Neural cell (in vitro differentiated cells): ENCODE measurements at regions not wholly inside any gene's neighbourhood (a gene's known extent, or its start where the extent isn't known, plus 50 kb on each side); places are given as distances from the start of the nearest gene placed in this dataset.

Experiments
- H2AFZ ChIP-seq: fragments of 200-600, 300-800 bp; sonication (generic), shearing (Covaris generic); 2 replicates; pipeline ENCODE4 v1.6.0; 2014; ENCODE audit warnings: low read depth, mild to moderate bottlenecking, antibody characterized with exemption, low read length, moderate library complexity
- H3F3A ChIP-seq: fragments of 200-600 bp; shearing (Covaris generic); 2 replicates; pipeline ENCODE4 v1.6.1; 2016; ENCODE audit warnings: mild to moderate bottlenecking, moderate library complexity, mixed read lengths, antibody characterized with exemption, low read length; ENCODE audit not compliant: insufficient read depth, poor library complexity, severe bottlenecking
- H3K27ac ChIP-seq: fragments of 200-600, 300-800 bp; sonication (generic), shearing (Covaris generic); 2 replicates; pipeline ENCODE4 v1.5.1; 2014; ENCODE audit warnings: mild to moderate bottlenecking, low read length, moderate library complexity
- H3K27me3 ChIP-seq: fragments of 300-800, 200-600 bp; sonication (generic), shearing (Covaris generic); 2 replicates; pipeline ENCODE4 v1.6.0; 2014; ENCODE audit warnings: mild to moderate bottlenecking, low read depth, low read length, moderate library complexity; ENCODE audit not compliant: insufficient read depth
- H3K36me3 ChIP-seq: fragments of 300-800, 200-600 bp; sonication (generic), shearing (Covaris generic); 2 replicates; pipeline ENCODE4 v1.5.1; 2014; ENCODE audit warnings: mild to moderate bottlenecking, antibody characterized with exemption, low read length, moderate library complexity; ENCODE audit not compliant: insufficient read depth
- H3K4me2 ChIP-seq: fragments of 300-800, 200-600 bp; sonication (generic), shearing (Covaris generic); 2 replicates; pipeline ENCODE4 v1.6.0; 2014; ENCODE audit warnings: mild to moderate bottlenecking, low read length
- H3K4me3 ChIP-seq: fragments of 300-800, 200-600 bp; sonication (generic), shearing (Covaris generic); 2 replicates; pipeline ENCODE4 v1.5.1; 2014; ENCODE audit warnings: mild to moderate bottlenecking, low read length, moderate library complexity
- H3K79me2 ChIP-seq: fragments of 200-600 bp; shearing (Covaris generic); replicated peaks from 2 replicates; pipeline ENCODE4 v1.6.0; 2014; ENCODE audit warnings: mild to moderate bottlenecking, low read length, moderate library complexity; ENCODE audit not compliant: insufficient read depth
- H3K9ac ChIP-seq: fragments of 300-800, 200-600 bp; sonication (generic), shearing (Covaris generic); 2 replicates; pipeline ENCODE4 v1.6.1; 2016; ENCODE audit warnings: mild to moderate bottlenecking, low read length, mixed read lengths
- H3K9me2 ChIP-seq: fragments of 200-600 bp; shearing (Covaris generic); 2 replicates; pipeline ENCODE4 v1.6.1; 2016; ENCODE audit warnings: mild to moderate bottlenecking, low read length, mixed read lengths; ENCODE audit not compliant: insufficient read depth
- H3K9me3 ChIP-seq: fragments of 200-600, 300-800 bp; sonication (generic), shearing (Covaris generic); 2 replicates; pipeline ENCODE4 v1.6.1; 2016; ENCODE audit warnings: mild to moderate bottlenecking, mixed run types, low read length, moderate library complexity, mixed read lengths
- H4K20me1 ChIP-seq: fragments of 200-600 bp; shearing (Covaris generic); 2 replicates; pipeline ENCODE4 v1.6.1; 2016; ENCODE audit warnings: mild to moderate bottlenecking, mixed run types; ENCODE audit not compliant: insufficient read depth
- EP300 ChIP-seq: fragments of 450-650 bp; conservative IDR thresholded peaks from 2 replicates; pipeline ENCODE4 v1.6.1; 2014; ENCODE audit warnings: antibody characterized with exemption, mild to moderate bottlenecking, moderate library complexity; ENCODE audit not compliant: poor library complexity, severe bottlenecking
- EZH2 ChIP-seq: fragments of 200-600, 300-800 bp; shearing (Covaris generic), sonication (generic); IDR thresholded peaks from 2 replicates; pipeline ENCODE4 v1.6.1; 2014; ENCODE audit warnings: antibody characterized with exemption, low read length, borderline replicate concordance, mild to moderate bottlenecking; ENCODE audit not compliant: insufficient read depth, poor library complexity, severe bottlenecking
- MXI1 ChIP-seq: fragments of 450-650 bp; conservative IDR thresholded peaks from 2 replicates; pipeline ENCODE4 v1.6.1; 2014; ENCODE audit warnings: antibody characterized with exemption, mild to moderate bottlenecking; ENCODE audit not compliant: poor library complexity, severe bottlenecking
- POLR2AphosphoS5 ChIP-seq: IDR thresholded peaks from 2 replicates; pipeline ENCODE4 v1.6.1; 2012
- RAD21 ChIP-seq: fragments of 450-650 bp; conservative IDR thresholded peaks from 2 replicates; pipeline ENCODE4 v1.6.1; 2014; ENCODE audit warnings: antibody characterized with exemption, mild to moderate bottlenecking, moderate library complexity
- SMC3 ChIP-seq: fragments of 450-650 bp; conservative IDR thresholded peaks from 2 replicates; pipeline ENCODE4 v1.6.1; 2014; ENCODE audit warnings: antibody characterized with exemption, mild to moderate bottlenecking, moderate library complexity; ENCODE audit not compliant: poor library complexity
- TAF1 ChIP-seq: IDR thresholded peaks from 2 replicates; pipeline ENCODE4 v1.6.1; 2012; ENCODE audit warnings: low read depth
- TF ChIP-seq, protein P1 (sequence below): fragments of 450-650 bp; IDR thresholded peaks from 2 replicates; pipeline ENCODE4 v1.5.1; 2014; ENCODE audit warnings: antibody characterized with exemption, mild to moderate bottlenecking, moderate library complexity; ENCODE audit not compliant: poor library complexity, severe bottlenecking
- TF ChIP-seq, protein P2 (sequence below): IDR thresholded peaks from 2 replicates; pipeline ENCODE4 v1.6.1; 2012; ENCODE audit warnings: borderline replicate concordance

DNA sequence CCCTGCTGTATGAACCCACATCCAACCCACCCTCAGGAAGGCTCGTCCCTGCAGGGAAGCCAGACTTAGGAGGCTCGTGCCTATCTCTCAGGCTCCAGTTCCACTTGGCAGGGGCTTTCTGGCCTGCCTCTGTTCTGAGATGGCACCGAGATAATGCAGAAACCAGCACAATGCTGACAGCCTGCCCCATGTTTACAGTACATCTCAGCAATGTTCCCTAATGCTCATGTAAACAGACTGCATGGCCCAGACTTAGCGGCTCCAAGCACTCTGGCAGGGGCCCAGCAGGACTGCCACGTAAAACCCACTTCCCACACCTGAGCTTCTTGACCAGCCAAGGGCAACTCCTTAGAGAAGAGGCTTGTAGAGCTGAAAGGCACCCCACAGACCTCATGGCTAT lies 499.5 kb upstream of the BRINP1 start:
- Histone ChIP-seq H4K20me1 (no peaks in the 10 kb centered on the region), H3K36me3 (no peaks in the 10 kb centered on the region), H3K9ac (no peak overlapping the region), H3F3A (no peaks in the 10 kb centered on the region), H3K27me3 (no peaks in the 10 kb centered on the region), H2AFZ (no peak overlapping the region), H3K4me3 (no peak overlapping the region), H3K9me2 (no peaks in the 10 kb centered on the region), H3K79me2 (no peaks in the 10 kb centered on the region), H3K9me3 (no peaks in the 10 kb centered on the region), H3K4me2 (no peak overlapping the region), H3K27ac (no peak overlapping the region)
- TF ChIP-seq, protein P1, sequence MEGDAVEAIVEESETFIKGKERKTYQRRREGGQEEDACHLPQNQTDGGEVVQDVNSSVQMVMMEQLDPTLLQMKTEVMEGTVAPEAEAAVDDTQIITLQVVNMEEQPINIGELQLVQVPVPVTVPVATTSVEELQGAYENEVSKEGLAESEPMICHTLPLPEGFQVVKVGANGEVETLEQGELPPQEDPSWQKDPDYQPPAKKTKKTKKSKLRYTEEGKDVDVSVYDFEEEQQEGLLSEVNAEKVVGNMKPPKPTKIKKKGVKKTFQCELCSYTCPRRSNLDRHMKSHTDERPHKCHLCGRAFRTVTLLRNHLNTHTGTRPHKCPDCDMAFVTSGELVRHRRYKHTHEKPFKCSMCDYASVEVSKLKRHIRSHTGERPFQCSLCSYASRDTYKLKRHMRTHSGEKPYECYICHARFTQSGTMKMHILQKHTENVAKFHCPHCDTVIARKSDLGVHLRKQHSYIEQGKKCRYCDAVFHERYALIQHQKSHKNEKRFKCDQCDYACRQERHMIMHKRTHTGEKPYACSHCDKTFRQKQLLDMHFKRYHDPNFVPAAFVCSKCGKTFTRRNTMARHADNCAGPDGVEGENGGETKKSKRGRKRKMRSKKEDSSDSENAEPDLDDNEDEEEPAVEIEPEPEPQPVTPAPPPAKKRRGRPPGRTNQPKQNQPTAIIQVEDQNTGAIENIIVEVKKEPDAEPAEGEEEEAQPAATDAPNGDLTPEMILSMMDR: no peak
- no peak for TF ChIP-seq SMC3
- TF ChIP-seq MXI1: no peak
- TF ChIP-seq RAD21: no peak
- TF ChIP-seq EP300: no peak
- TF ChIP-seq TAF1: no peak
- TF ChIP-seq EZH2: no peak
- TF ChIP-seq, protein P2, sequence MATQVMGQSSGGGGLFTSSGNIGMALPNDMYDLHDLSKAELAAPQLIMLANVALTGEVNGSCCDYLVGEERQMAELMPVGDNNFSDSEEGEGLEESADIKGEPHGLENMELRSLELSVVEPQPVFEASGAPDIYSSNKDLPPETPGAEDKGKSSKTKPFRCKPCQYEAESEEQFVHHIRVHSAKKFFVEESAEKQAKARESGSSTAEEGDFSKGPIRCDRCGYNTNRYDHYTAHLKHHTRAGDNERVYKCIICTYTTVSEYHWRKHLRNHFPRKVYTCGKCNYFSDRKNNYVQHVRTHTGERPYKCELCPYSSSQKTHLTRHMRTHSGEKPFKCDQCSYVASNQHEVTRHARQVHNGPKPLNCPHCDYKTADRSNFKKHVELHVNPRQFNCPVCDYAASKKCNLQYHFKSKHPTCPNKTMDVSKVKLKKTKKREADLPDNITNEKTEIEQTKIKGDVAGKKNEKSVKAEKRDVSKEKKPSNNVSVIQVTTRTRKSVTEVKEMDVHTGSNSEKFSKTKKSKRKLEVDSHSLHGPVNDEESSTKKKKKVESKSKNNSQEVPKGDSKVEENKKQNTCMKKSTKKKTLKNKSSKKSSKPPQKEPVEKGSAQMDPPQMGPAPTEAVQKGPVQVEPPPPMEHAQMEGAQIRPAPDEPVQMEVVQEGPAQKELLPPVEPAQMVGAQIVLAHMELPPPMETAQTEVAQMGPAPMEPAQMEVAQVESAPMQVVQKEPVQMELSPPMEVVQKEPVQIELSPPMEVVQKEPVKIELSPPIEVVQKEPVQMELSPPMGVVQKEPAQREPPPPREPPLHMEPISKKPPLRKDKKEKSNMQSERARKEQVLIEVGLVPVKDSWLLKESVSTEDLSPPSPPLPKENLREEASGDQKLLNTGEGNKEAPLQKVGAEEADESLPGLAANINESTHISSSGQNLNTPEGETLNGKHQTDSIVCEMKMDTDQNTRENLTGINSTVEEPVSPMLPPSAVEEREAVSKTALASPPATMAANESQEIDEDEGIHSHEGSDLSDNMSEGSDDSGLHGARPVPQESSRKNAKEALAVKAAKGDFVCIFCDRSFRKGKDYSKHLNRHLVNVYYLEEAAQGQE: no peak
- no peak for TF ChIP-seq POLR2AphosphoS5

DNA sequence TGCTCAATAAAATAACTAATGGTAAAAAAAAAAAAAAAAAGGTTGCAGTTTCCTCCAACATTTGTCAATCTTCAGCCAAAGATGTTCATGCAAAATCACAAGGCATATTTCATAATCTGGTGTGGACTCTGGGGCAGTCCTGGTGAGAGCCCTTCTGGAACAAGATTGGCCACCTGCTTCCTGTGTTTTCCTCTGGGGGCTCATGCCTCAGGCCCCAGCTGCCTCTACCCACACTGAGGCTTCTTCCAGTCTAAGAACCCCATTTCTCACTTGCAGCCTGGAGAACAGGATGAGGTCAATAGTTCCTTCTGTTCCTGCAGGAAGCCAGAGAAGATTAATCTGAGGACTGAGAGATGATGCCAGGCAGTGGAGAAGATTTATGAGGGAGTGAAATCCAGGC lies 492.6 kb upstream of the BRINP1 start:
- H3K27ac ChIP-seq: no peak overlapping the region
- H3F3A ChIP-seq: no peaks in the 10 kb centered on the region

More for the DNA sequence above, 492.6 kb upstream of the BRINP1 start:
- no peaks in the 10 kb centered on the region for H3K9me2 ChIP-seq
- H3K9me3 ChIP-seq: no peaks in the 10 kb centered on the region
- H3K79me2 ChIP-seq: no peaks in the 10 kb centered on the region
- TF ChIP-seq, protein P1: no peak
- no peak for TF ChIP-seq RAD21
- TF ChIP-seq, protein P2: no peak
- no peak for TF ChIP-seq MXI1
- TF ChIP-seq EZH2: no peak
- no peak for TF ChIP-seq EP300
- TF ChIP-seq TAF1: no peak
- TF ChIP-seq SMC3: no peak
- TF ChIP-seq POLR2AphosphoS5: no peak
- H4K20me1 ChIP-seq: no peaks in the 10 kb centered on the region
- no peak overlapping the region for H2AFZ ChIP-seq
- H3K9ac ChIP-seq: no peak overlapping the region
- no peaks in the 10 kb centered on the region for H3K36me3 ChIP-seq
- H3K4me3 ChIP-seq: no peak overlapping the region
- no peaks in the 10 kb centered on the region for H3K27me3 ChIP-seq
- no peak overlapping the region for H3K4me2 ChIP-seq
